A549 (cell line): ENCODE measurements at regions not wholly inside any gene's neighbourhood (a gene's known extent, or its start where the extent isn't known, plus 50 kb on each side); places are given as distances from the start of the nearest gene placed in this dataset.

Experiments used
- CTCF ChIP-seq: fragments of >200 bp; sonication (Bioruptor Twin); formaldehyde crosslinking; IDR thresholded peaks from 3 replicates; pipeline ENCODE4 v1.5.1; 2016
- EP300 ChIP-seq, 2 experiments: fragments of >200 bp; sonication (Bioruptor Twin); formaldehyde crosslinking; IDR thresholded peaks; 2 replicates in 1 of 2; 3 replicates in 1 of 2; pipeline ENCODE4 v1.6.1; 2016 to 2017
- JUN ChIP-seq, 2 experiments: fragments of >200 bp; sonication (Bioruptor Twin); formaldehyde crosslinking; IDR thresholded peaks; 2 replicates in 1 of 2; 3 replicates in 1 of 2; pipeline ENCODE4 v1.6.1; 2016 to 2017
- KDM5A ChIP-seq: fragments of 200-600 bp; sonication (generic); IDR thresholded peaks from 2 replicates; pipeline ENCODE4 v1.6.1; 2016; ENCODE audit warnings: antibody characterized with exemption, mild to moderate bottlenecking
- POLR2A ChIP-seq: IDR thresholded peaks from 2 replicates; pipeline ENCODE4 v1.6.1; 2012; ENCODE audit warnings: mild to moderate bottlenecking, low read length
- RAD21 ChIP-seq, 2 experiments: fragments of >200 bp in 1 of 2; sonication (Bioruptor Twin) in 1 of 2; formaldehyde crosslinking in 1 of 2; IDR thresholded peaks in 1 of 2; conservative IDR thresholded peaks in 1 of 2; 2 replicates in 1 of 2; 3 replicates in 1 of 2; pipeline ENCODE4 v1.6.1; 2012 to 2018; ENCODE audit warnings: inconsistent platforms in 1 of 2
- RNF2 ChIP-seq: fragments of 200-600 bp; sonication (generic); IDR thresholded peaks from 2 replicates; pipeline ENCODE4 v1.6.1; 2016; ENCODE audit warnings: low read depth, mild to moderate bottlenecking, antibody characterized with exemption, moderate library complexity, borderline replicate concordance

- no peak for TF ChIP-seq CTCF
- no peak for TF ChIP-seq EP300 (IDR thresholded peaks at IDR 0.05)
- TF ChIP-seq RAD21 (conservative IDR thresholded peaks at IDR 0.05 in 1 of 2, IDR thresholded peaks at IDR 0.05 in 1 of 2), result no peak
- TF ChIP-seq KDM5A, result no peak
- TF ChIP-seq JUN (IDR thresholded peaks at IDR 0.05), result no peak
- no peak for TF ChIP-seq RNF2
- TF ChIP-seq POLR2A, result no peak
Observed at GRCh38 chr6:76466286-76466685, 393.8 kb upstream of the IMPG1 start.
